ENCODE measurements at regions not wholly inside any gene's neighbourhood (a gene's known extent, or its start where the extent isn't known, plus 50 kb on each side); places are given as distances from the start of the nearest gene placed in this dataset.

DNA sequence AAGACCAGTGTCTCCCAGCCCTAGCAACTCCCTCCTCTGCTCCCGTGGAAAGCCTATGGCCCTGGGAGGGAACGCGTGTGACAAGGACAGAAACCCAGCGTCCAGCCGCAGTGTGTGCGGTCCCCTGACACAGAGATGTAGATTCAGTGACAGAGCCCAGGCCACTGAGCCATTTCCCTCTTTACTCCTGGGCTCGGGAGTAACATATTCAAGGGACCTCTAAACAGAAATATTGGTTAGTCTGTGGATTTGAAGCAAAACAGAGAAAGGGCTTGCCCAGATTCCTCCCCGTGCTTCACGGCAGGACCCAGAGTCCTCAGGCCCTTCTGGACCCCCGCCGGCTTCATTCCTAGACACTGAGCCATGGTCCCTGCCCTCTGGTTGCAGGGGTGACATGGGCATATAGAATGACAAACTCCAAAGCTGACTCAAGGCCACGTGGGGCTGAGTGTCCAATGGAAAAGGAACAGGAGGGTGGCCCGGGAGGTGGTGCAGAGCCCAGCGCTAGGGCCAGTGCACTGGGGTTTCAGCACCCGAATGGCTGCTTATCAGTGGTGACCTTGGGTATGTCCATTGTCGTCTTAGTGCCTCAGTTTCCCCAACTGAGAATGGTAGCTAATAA, 248.2 kb downstream of the QKI start:
- Histone ChIP-seq H3K9ac (ENCODE audit: extremely low read depth, insufficient read length, low read length) (no peak overlapping the region), H3K27me3 (ENCODE audit: insufficient read depth, low read length) (no peaks in the 10 kb centered on the region), H2BK12ac (ENCODE audit: insufficient read length, low read depth, low read length) (no peak overlapping the region), H3T11ph (ENCODE audit: low read length) (no peak overlapping the region), H2BK15ac (ENCODE audit: low read depth, low read length) (no peak overlapping the region), H3K4ac (ENCODE audit: low read depth, low read length) (no peak overlapping the region), H2BK5ac (ENCODE audit: insufficient read length, low read length) (no peak overlapping the region), H3K18ac (ENCODE audit: insufficient read length, low read depth, low read length) (no peak overlapping the region), H4K8ac (replicated peaks; ENCODE audit: insufficient read length, low read depth, low read length) (no peak overlapping the region), H2BK20ac (ENCODE audit: low read depth, low read length, poor library complexity, severe bottlenecking) (no peak overlapping the region), H2AK5ac (ENCODE audit: insufficient read length, low read length) (no peak overlapping the region), H3K14ac (ENCODE audit: insufficient read depth, low read length) (no peak overlapping the region), H3K4me2 (ENCODE audit: insufficient read depth, insufficient read length, low read length) (no peak overlapping the region), H3K9me3 (ENCODE audit: control insufficient read depth, low read depth, low read length) (no peaks in the 10 kb centered on the region), H3K27ac (ENCODE audit: insufficient read length, low read depth, low read length) (no peak overlapping the region), H4K20me1 (ENCODE audit: control insufficient read depth, insufficient read depth, insufficient read length) (no peaks in the 10 kb centered on the region), H3K4me1 (ENCODE audit: insufficient read depth, low read length) (no peaks in the 10 kb centered on the region; the same call in 1 of the 2 replicates), H3K23ac (ENCODE audit: insufficient read length, low read depth, low read length) (no peak overlapping the region), H2AFZ (ENCODE audit: low read length) (no peak overlapping the region), H3K79me1 (ENCODE audit: insufficient read depth, low read depth, low read length, poor library complexity, severe bottlenecking) (no peaks in the 10 kb centered on the region), H4K5ac (ENCODE audit: insufficient read length, low read depth, low read length) (no peak overlapping the region), H3K79me2 (ENCODE audit: insufficient read depth, low read length) (no peaks in the 10 kb centered on the region), H4K91ac (ENCODE audit: insufficient read length, low read depth, low read length) (no peak overlapping the region), H3K56ac (ENCODE audit: insufficient read length, low read depth, low read length) (no peak overlapping the region), H2BK120ac (ENCODE audit: low read depth, low read length, poor library complexity, severe bottlenecking) (no peak overlapping the region), H3K23me2 (ENCODE audit: insufficient read length, low read depth, low read length, poor library complexity, severe bottlenecking) (no peaks in the 10 kb centered on the region)
- H3K4me3 Mint-ChIP-seq: no peak overlapping the region
- H3K27ac Mint-ChIP-seq: no peak overlapping the region
- no peaks in the 10 kb centered on the region for H3K27me3 Mint-ChIP-seq (ENCODE audit: low read depth)
- WGBS (ENCODE audit: extremely low coverage, insufficient read length, low lambda C conversion rate): no CpG with 5 or more reads among the region's 16 CpGs
- H3K36me3 Mint-ChIP-seq (ENCODE audit: insufficient read depth in 1 of 3, low read depth in 3 of 3): no peaks in the 10 kb centered on the region
- TF ChIP-seq, protein P1, sequence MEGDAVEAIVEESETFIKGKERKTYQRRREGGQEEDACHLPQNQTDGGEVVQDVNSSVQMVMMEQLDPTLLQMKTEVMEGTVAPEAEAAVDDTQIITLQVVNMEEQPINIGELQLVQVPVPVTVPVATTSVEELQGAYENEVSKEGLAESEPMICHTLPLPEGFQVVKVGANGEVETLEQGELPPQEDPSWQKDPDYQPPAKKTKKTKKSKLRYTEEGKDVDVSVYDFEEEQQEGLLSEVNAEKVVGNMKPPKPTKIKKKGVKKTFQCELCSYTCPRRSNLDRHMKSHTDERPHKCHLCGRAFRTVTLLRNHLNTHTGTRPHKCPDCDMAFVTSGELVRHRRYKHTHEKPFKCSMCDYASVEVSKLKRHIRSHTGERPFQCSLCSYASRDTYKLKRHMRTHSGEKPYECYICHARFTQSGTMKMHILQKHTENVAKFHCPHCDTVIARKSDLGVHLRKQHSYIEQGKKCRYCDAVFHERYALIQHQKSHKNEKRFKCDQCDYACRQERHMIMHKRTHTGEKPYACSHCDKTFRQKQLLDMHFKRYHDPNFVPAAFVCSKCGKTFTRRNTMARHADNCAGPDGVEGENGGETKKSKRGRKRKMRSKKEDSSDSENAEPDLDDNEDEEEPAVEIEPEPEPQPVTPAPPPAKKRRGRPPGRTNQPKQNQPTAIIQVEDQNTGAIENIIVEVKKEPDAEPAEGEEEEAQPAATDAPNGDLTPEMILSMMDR (conservative IDR thresholded peaks at IDR 0.05): no peak
- no peak for DNase-seq
- H3K9me3 Mint-ChIP-seq: no peaks in the 10 kb centered on the region
- peaks cover 5 to 6% of the 10 kb centered on the region in 2 experiments for H3K4me1 Mint-ChIP-seq

All from H9 (cell line).